DMS153 treated with DMSO at 0.1 percent for 48 hours (cell line): ENCODE measurements at regions not wholly inside any gene's neighbourhood (a gene's known extent, or its start where the extent isn't known, plus 50 kb on each side); places are given as distances from the start of the nearest gene placed in this dataset.

ENCODE experiments used
- DNase-seq: peaks from one replicate; lab custom pipeline; 2025; ENCODE audit not compliant: unreplicated experiment; lab: John Stamatoyannopoulos, UW

- DNase-seq = no peak
Observed at GRCh38 chr1:55955016-55955621, 624.2 kb downstream of the PLPP3 start.

- no peak for DNase-seq
Observed at GRCh38 chr1:55951291-55951690, 628.1 kb downstream of the PLPP3 start.

GRCh38 chr1:55947446-55947845 lies 631.9 kb downstream of the PLPP3 start:
- DNase-seq = no peak

GRCh38 chr1:55943721-55944435 lies 635.5 kb downstream of the PLPP3 start:
- no peak for DNase-seq

- no peak for DNase-seq
Observed at GRCh38 chr1:55943012-55943411, 636.4 kb downstream of the PLPP3 start.

GRCh38 chr1:55939866-55940265 lies 639.5 kb downstream of the PLPP3 start:
- DNase-seq = no peak

- DNase-seq = no peak
Observed at GRCh38 chr1:55938861-55939260, 640.5 kb downstream of the PLPP3 start.

GRCh38 chr1:55938376-55938850 lies 641.0 kb downstream of the PLPP3 start:
- no peak for DNase-seq

GRCh38 chr1:55937840-55938375 lies 641.5 kb downstream of the PLPP3 start:
- no peak for DNase-seq

GRCh38 chr1:55935236-55935635 lies 644.1 kb downstream of the PLPP3 start:
- DNase-seq = no peak

GRCh38 chr1:55932402-55932801 lies 647.0 kb downstream of the PLPP3 start:
- DNase-seq = no peak

- no peak for DNase-seq
Observed at GRCh38 chr1:55931081-55931940, 648.1 kb downstream of the PLPP3 start.

GRCh38 chr1:55929652-55930051 lies 649.7 kb downstream of the PLPP3 start:
- no peak for DNase-seq

- DNase-seq = no peak
Observed at GRCh38 chr1:55928576-55928975, 650.8 kb downstream of the PLPP3 start.

- DNase-seq = no peak
Observed at GRCh38 chr1:55927702-55928290, 651.6 kb downstream of the PLPP3 start.

GRCh38 chr1:55926906-55927471 lies 652.4 kb downstream of the PLPP3 start:
- no peak for DNase-seq

GRCh38 chr1:55916907-55917306 lies 662.5 kb downstream of the PLPP3 start:
- DNase-seq = no peak

- DNase-seq = no peak
Observed at GRCh38 chr1:55916481-55916880, 662.9 kb downstream of the PLPP3 start.

- no peak for DNase-seq
Observed at GRCh38 chr1:55913565-55913964, 665.8 kb downstream of the PLPP3 start.

GRCh38 chr1:55912438-55912837 lies 666.9 kb downstream of the PLPP3 start:
- no peak for DNase-seq

- no peak for DNase-seq
Observed at GRCh38 chr1:55904541-55904940, 674.8 kb downstream of the PLPP3 start.
